Right lung (tissue), 2 donors: ENCODE measurements at regions not wholly inside any gene's neighbourhood (a gene's known extent, or its start where the extent isn't known, plus 50 kb on each side); places are given as distances from the start of the nearest gene placed in this dataset.

Experiments used
- DNase-seq, 2 donors: peaks; one replicate each; pipeline ENCODE4 v3.0.0-alpha.2; 2013

DNA sequence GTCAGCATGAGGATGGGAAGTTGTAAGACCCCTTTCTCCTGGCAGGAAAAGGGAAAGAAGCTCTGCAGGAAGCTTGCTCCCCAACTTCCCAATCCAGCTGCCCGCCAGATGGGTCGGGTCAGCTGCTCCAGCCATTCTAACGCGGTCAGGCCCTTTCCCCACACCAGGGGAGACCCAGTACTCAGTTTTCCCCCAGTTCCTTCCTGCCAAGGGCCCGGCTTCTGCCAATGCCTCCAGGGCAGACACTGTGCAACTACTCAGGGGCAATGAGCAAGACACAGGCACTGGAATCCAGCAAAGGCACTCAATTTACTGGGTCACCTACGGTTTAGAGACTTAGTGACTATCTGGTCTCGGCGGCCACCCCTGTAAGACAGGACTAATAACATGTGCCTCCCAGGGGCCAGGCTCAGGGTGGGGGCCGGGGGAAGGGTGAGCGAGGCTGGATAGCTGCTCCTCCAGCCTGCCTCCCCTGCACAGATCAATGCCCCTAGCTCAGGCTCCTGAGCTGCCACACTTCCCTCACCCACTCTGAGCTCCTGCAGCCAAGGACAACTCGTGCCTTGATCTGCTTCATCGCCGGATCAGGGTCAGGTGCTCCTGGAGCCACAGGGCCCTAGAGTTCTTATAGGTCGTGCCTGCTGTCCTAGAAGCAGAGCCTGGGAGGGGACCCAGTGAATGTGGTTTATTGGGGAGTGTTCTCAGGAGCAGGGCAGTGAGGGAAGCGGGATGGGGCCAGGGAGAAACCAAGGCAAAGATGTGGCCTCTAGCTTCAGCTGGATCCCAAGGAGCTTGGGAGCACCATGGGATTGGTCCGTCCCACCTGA is 171.1 kb downstream of the ZFP36L2 start:
- no peak for DNase-seq

DNA sequence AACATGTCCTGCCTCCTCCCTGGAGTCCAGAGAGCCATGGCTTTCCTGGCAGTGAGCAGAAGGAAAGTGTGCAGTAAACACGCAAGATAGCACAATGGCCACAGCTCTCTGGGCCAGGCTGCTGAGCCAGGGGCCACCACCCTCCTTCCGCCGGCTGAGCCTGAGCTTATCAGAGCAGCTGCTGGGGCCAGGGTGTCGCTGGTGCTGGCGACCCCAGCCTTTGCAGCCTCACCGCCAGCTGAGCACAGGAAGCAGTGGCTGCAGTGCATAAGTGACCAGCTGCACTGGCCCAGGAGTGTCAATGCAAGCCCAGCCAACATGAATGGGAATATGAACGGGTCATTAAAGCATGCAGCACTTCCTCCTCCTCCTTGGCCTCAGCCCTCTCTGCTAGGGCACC is 172.0 kb downstream of the ZFP36L2 start:
- DNase-seq: no peak

DNA sequence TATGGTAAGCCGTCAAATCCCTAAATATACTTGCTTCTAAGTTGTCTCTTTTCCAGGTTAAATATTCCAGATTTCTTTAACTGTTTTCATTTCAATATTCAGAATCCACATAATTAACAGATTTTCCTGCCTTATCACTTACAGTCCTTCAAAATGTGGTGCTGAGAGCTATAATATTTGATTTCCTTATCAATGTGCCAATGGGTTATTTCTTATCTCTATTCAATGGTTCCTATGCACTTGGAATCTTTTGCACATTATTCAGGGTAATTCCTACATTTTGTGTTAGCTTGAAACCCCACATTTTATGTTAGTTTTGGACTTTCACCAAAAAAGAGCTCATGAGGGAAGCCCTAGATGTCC is 173.5 kb downstream of the ZFP36L2 start:
- DNase-seq: no peak

DNA sequence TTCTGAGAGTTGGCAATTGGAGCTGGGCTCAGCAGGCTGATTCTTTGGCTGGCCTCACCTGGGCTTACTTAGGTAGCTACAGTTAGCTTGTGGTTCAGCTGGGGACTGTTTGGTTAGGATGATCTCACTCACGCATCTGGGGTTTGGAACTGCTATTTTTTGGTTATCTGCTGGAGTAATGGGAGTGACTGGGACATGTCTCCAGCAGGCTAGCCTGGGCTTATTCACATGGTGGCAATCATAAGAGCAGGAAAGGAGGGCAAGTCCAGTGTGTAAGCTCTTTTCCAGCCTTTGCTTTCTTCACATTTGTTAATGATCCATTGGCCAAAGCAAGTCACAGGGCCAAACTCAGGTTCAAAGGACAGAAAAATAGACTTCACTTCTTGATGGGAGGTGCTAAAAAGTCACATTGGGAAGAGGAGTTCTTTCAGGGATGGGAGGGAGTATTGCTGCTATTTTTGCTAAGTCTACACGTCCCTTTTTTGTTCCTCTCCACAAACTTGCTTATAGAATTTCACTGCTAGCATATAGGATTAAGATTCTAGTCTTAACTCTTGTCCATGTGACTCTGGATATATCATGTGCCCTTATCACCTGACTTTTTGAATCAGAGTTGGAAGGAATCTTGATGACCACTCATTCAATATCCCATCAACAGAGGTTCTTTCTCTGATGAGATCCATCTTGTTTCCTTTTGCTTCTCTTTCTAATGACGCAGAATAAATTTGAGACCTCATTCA is 174.0 kb downstream of the ZFP36L2 start:
- no peak for DNase-seq

DNA sequence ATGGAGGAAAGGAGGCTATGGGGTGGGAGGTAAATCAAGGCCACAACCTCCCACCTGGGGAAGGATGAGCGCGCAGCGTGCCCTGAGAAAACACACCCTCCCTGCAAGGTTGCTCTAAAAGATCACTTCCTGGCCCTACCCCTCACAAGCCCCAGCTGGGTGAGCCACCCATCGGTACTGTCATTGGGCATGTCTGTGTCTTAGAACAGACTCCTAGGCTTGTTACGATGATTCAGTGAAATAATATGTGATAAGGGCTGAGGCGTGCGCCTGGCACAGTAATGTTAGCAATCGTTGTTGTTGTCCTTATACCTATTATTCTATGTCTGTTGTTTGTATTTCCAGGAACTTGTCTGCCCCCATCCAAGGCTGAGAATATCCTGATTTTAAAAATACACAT is 175.1 kb downstream of the ZFP36L2 start:
- DNase-seq: no peak

DNA sequence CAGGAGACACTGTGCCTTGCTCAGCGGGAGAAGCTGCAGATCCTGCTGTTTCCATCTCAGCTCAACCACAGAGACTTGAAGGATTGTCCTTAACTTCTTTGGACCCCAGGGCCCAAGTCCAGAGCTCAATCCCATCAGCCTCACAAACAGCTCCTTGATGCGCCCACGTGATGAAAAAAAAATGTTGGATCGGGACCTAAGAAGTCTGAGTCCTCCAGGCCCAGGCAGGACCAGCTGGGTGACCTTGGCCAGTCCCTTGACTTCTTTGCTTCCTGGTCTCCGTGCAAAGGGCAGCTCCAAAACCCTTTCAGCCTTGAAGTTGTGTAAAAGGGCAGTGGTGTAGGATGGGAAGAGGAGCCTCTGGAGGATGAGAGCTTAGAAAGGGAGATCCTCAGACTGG is 175.5 kb downstream of the ZFP36L2 start:
- DNase-seq: no peak

DNA sequence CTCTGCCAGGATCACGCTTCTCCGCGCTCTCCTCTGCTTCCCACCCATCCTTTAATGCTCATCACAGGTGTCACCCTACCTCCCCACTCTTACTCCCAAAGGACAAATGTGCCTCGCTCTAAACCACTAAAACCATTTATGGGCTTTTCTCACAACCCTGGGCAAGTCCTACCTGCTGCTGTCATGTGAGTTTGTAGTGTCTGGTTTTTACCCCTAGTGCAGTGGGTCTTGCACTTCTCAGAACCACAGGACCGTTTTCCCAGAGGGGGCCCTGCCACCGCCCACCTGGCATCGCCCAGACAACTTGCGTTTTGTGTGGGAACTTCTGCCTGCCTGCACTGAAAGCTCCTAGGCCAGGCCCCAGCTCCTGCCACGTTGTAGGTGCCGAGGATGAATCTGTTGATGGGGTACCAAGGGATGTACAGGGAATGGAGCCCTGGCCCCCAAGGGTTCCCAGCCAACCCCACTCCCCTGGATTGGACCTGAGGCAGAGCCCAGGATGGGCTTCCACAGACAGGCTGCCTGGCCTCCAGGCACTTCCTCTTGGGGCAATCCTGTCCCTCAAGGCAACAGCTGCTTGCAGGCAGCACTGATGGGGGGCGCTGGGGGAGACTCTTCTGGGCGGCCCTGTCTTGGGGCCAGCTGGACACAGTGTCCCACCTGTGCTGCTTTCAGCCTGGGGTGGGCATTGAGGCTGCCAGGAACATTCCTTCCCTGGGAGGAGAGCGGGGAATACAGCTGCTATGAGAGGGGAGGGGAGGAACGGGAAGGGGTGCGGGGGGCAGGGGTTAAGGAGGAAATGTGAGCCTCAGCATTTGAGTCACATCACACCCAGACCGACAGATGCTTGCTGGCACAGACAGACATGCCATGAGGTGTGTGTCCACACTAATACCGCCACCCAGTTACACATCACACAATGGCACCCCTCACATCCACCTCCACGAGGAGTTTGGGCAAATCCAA is 176.3 kb downstream of the ZFP36L2 start:
- DNase-seq: no peak

DNA sequence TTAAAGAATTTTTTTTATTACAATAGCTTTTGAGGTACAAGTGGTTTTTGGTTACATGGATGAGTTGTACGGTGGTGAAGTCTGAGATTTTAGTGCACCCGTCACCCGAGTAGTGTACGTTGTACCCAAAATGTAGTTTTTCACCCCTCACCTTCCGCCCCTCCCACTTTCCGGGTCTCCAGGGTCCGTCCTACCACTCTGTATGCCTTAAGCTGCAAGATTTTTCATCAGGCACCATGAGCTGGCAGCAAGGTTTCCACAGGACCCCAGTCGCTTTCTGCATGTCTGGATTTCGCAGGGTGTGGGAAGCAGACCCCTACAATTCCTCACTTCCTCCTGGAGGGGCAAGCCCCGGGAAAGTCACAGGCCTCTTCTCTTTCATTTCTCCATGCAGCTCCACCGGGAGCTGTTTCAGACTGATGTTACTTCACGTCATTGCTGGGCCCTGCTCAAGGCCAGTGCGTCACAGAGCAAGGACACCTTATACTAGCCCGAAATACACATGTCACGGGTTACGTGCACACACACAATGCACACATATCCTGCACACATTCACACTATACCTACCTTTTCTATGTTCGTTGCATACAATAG is 179.1 kb downstream of the ZFP36L2 start:
- no peak for DNase-seq

DNA sequence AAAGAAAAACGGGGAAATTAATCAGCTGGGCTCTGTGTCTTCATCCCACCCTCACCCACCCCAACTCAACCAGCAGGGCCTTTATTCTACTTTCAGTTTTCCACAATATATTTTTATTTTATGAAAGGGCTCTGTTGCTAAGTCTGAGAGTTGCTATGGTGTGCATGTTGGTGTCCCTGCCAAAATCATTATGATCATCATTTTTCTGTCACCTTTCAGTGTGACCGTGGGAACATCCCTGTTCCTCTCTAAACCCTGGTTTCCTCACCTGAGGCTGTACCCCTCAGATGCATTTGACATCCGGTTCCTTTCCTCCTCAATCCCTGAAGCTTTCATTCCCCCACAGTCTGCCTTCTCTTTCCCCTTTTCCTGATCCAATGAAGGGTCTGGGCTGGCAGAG is 180.5 kb downstream of the ZFP36L2 start:
- DNase-seq: no peak

DNA sequence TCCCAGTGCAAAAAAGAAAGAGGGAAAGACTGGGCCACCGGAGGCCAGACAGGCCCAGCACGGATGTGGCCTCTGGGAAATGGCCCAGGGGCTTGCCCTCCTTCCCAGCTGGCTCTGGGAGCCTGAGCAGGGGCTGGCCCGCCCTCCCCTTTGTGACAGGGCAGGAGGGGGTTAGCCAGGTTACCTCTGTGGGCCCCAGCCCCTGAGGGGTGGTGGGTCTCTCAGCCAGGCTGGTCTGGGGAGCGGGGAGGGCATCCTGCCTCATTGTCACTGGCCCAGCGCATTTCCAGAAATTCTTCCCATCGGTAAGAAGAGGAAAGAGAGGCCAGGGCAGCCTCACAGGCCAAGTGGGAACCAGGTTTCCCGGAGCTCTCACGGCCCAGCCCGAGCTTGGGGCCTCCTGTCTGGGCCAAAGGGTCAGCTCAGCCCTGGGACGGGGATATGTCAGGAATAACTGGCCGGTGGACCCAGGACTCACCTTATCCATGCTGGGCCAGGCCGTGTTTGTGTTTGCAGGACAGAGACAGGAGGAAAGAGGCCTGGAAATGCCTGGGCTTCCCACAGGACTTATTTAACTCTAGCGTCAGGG is 182.2 kb downstream of the ZFP36L2 start:
- no peak for DNase-seq

DNA sequence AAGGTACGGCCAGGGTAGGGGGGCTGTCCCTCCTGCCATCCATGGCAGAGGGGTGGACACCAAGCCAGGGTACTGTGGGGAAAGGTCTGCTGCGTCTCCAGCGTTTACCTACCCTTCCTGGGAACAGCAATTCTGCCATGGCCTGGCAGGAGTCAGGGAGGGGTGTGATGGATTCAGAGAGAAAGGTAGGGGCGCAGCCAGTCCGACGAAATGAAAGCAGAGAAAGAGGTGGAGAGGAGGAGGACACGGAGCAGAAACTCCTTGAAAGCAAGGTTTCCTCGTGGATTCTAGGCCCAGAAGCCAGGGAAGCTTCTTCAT is 182.9 kb downstream of the ZFP36L2 start:
- no peak for DNase-seq

DNA sequence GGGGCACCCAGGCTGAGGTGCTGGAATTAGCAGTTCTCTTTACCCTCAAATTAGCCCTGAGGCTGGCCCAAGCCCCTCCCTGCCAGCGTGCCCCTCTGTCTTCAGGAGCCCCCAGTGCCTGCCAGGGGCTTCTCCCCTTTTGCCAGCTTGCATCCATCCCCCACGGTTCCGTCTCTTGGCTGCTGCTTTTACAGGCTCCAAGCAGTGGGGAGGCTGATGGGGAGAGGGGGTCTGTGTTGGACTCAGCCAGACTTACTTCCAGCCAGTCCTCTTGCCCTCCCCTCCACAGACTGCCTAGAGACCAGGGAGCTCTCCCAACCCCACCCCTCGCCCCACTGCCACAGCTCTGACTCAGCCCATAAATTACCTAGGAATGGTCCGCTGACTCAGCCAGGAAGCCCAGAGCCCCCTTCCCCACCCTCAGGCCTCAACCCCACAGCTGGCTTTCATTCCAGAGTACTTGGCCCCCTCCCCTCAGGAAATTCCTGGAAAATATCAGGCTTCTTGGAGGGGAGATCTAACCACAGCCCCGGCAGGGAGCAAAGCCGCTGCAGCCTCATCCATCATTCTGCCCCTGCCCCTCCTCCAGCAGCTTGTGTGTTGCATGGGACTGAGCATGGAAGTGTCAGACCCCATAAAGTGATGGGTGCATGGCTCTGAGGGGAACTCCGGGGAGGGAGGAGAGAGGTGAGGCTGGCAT is 184.6 kb downstream of the ZFP36L2 start:
- peak; percentile 84 to 89 for DNase-seq

DNA sequence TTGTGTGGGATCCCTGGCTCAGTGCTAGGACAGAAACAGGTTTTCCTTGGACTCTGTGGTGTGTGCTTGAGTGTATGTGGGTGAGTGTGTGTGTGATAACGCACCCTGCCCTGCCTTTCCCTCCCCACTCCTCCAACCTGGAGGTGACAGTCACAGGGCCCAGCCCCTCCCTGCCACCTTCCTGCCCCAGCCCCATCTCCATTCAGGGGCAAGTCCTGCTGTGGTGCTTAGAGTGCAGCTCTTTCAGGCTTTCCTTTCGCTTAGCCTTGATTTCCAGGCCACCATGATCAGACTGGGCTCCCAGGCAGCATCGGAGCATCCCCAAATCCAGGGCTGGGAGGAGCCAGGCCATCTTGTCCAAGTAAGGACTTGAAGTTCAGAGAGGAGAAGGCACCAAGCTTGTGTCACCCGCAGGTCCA is 185.2 kb downstream of the ZFP36L2 start:
- DNase-seq: no peak

DNA sequence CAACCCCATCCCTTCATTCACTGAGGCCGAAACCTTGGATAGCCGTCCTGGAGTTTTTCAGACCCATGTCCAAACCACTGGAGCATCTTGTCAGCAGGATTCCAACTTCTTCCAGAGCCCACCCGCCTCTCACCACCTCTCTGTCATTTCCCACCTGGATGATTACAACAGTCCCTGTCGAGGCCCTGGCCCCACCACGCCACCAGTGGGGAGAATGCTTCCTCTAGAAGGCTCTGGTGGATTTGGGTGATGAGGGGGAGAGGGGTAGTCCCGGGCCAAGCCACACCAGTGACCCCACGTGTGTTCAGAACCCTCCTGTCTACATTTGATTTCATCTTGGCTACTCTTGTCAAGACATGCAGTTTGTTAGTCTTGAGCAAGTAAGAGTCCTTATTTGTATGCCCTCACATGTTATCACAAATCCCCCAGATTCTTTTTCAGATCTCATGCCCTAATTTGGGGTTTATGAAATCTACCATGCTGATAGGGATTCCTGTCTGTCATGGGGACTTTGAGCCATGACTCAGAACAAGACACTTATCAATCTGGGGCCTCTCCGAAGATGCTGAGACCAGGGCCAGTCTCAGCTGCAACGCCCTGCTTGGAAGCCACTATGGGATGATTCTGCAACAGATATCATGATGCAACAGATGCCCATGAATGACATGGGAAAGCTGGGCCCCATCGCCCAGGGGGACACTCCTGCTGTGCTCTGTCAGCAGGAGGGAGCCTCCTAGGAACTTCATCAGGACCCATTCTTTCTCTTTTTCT is 186.1 kb downstream of the ZFP36L2 start:
- DNase-seq: no peak

DNA sequence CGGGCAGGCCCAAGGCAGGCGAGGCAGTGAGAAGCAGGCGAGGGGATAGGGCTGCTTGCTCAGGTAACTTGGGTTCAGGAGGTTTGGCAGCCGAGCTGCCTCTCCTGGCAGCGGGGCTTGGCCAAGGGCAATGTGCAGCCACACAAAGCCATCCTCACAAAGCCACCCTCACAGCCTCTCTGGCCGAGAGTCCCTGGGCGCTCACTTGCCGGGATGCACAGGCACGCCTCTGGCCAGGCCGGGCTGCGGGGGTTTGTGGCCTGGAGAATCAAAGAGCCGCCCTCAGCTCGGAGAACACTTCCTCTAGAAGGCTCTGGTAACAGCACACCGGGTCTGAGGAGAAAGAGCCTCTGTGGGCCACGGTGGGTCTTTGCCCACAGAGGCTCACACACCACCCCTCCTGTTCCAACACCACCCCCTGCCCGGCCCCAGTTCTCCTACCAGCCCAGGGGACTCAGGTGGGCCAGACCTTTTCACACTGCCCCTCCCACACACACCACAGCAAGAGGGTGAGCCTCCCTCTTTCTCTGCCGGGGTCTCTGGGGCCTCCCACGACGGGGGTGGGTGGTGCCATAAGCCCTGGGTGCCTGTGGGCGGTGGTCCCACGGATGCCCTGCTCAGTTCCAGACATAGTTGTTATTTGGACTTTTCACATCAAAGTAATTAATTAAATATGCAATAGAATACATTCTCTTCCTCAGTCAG is 186.9 kb downstream of the ZFP36L2 start:
- no peak for DNase-seq

DNA sequence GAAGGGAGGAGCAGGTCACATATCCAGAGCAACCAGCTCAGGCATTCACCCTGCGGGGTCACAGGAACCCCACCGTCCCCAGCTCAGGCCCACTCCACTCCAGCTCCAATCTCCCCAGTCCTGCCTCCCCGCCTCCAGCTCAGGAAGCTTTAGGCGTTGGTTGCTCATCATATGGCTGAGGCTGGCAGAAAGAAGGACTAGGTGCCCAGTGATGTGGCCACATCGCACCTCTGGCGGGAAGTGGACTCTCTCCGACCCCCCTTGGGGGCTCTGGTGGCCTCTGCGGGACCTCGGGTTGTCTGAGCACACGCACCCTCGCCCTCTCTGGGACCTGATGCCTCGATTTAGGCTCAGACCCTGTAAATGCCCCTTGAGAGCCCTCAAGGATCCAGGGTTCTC is 187.7 kb downstream of the ZFP36L2 start:
- DNase-seq: no peak

DNA sequence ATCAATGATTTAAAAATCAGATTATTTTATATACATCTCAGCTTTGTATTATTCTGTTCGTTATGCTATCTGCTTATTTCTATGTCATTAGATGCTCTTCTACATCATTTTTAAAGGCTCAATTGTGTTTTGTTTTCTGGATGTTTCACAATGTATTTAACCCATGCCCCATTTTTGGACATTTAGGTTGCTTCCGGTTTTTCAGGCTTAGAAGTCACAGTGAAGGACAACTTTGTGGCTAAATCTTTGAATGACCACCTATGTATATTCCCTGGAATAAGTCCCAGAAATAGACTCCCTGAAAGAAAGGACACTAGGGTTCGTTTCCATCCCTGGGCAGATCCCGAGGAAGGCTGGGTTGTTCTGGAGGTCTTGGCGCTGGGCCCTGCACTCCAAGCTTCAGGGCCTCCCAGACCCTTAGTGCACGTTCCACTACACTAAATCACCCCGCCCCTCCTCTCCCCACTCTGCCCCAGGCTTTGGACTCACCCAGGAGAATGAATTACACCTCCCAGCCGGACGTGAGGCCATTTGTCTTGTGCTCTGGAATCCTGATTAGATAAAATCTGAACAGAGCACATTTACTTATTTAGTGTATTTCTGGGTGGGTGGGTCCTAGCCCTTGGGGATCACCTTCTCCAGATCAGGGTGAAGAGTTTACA is 188.2 kb downstream of the ZFP36L2 start:
- no peak for DNase-seq

DNA sequence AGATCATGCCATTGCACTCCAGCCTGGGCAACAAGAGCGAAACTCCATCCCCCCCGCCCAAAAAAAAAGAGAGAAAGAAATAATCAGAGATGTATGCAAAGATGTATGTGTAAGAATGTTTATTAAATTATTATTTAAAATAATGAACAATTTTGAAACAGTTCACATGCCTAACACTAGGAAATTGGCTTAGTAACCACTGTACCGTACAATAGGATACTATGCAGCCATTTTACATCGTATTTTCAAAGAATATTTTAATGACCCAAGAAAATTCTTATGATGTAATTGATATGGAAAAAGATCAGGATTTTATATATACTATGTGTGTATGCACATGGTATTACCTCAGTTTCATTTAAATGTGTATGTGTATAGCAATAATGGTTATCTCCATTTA is 190.5 kb downstream of the ZFP36L2 start:
- DNase-seq: no peak

DNA sequence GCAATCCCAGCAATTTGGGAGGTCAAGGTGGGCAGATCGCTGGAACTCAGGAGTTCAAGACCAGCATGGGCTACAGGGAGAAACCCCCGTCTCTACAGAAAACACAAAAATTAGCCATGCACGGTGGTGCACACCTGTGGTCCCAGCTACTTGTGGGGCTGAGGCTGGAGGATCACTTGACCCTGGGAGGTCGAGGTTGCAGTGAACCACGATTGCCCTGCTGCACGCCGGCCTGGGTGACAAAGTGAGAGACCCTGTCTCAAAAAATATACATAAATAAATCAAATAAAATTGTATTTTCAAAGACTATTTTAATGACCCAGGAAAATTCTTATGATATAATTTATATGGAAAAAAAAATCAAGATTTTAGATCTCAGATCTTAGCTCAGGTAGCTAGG is 191.5 kb downstream of the ZFP36L2 start:
- no peak for DNase-seq
